ENCODE measurements at regions not wholly inside any gene's neighbourhood (a gene's known extent, or its start where the extent isn't known, plus 50 kb on each side); places are given as distances from the start of the nearest gene placed in this dataset.

- intact Hi-C loops (cut with DNase I), result no loop called here
- Histone ChIP-seq H3K27ac (no peak overlapping the region), H3K9me3 (no peaks in the 10 kb centered on the region), H3K36me3 (no peaks in the 10 kb centered on the region), H3K4me1 (replicated peaks) (peaks cover 5% of the 10 kb centered on the region), H3K27me3 (replicated peaks; ENCODE audit: insufficient read depth) (no peaks in the 10 kb centered on the region), H3K4me3 (no peak overlapping the region)
- WGBS, result 96% methylated on average over 12 of the region's 12 CpGs
- no peak for TF ChIP-seq POLR2A (IDR thresholded peaks at IDR 0.05)
- TF ChIP-seq POLR2AphosphoS5 (IDR thresholded peaks at IDR 0.05), result no peak
- TF ChIP-seq CTCF (IDR thresholded peaks at IDR 0.05), result no peak
- no peak for DNase-seq (ENCODE audit: low spot score)
These were observed 416.1 kb downstream of the LPIN1 start for GRCh38 chr2:12162269-12163247.

GRCh38 chr2:12163866-12164265 is 417.4 kb downstream of the LPIN1 start:
- Histone ChIP-seq H3K36me3 (no peaks in the 10 kb centered on the region), H3K4me3 (no peak overlapping the region), H3K27ac (no peak overlapping the region), H3K27me3 (replicated peaks; ENCODE audit: insufficient read depth) (no peaks in the 10 kb centered on the region), H3K9me3 (no peaks in the 10 kb centered on the region), H3K4me1 (replicated peaks) (peaks cover 5% of the 10 kb centered on the region)
- WGBS, result 98% methylated on average over 12 of the region's 12 CpGs
- no peak for DNase-seq (ENCODE audit: low spot score)
- intact Hi-C loops (cut with DNase I), result no loop called here
- TF ChIP-seq POLR2AphosphoS5 (IDR thresholded peaks at IDR 0.05) (no peak), POLR2A (IDR thresholded peaks at IDR 0.05) (no peak), CTCF (IDR thresholded peaks at IDR 0.05) (no peak)

- H3K36me3 ChIP-seq, result no peaks in the 10 kb centered on the region
- H3K9me3 ChIP-seq, result no peaks in the 10 kb centered on the region
- TF ChIP-seq POLR2AphosphoS5 (IDR thresholded peaks at IDR 0.05) (no peak), POLR2A (IDR thresholded peaks at IDR 0.05) (no peak)
- no peaks in the 10 kb centered on the region for H3K27me3 ChIP-seq (replicated peaks; ENCODE audit: insufficient read depth)
- H3K4me1 ChIP-seq (replicated peaks), result peaks cover 5% of the 10 kb centered on the region
- H3K27ac ChIP-seq, result no peak overlapping the region
- no peak for DNase-seq (ENCODE audit: low spot score)
- 97% methylated on average over 5 of the region's 5 CpGs for WGBS
- no peak overlapping the region for H3K4me3 ChIP-seq
- intact Hi-C loops (cut with DNase I), result no loop called here
These were observed 418.3 kb downstream of the LPIN1 start for GRCh38 chr2:12164689-12165088.

- no peaks in the 10 kb centered on the region for H3K27me3 ChIP-seq (replicated peaks; ENCODE audit: insufficient read depth)
- no peak for DNase-seq (ENCODE audit: low spot score)
- no peaks in the 10 kb centered on the region for H3K36me3 ChIP-seq
- H3K4me1 ChIP-seq (replicated peaks), result no peaks in the 10 kb centered on the region
- no peak overlapping the region for H3K4me3 ChIP-seq
- H3K9me3 ChIP-seq, result no peaks in the 10 kb centered on the region
- no peak for TF ChIP-seq CTCF (IDR thresholded peaks at IDR 0.05)
- TF ChIP-seq POLR2A (IDR thresholded peaks at IDR 0.05), result no peak
- no peak for TF ChIP-seq POLR2AphosphoS5 (IDR thresholded peaks at IDR 0.05)
- intact Hi-C loops (cut with DNase I), result no loop called here
- 93% methylated on average over 13 of the region's 13 CpGs for WGBS
- no peak overlapping the region for H3K27ac ChIP-seq
These were observed 421.3 kb downstream of the LPIN1 start for GRCh38 chr2:12167525-12168317.

GRCh38 chr2:12168354-12168753 is 421.9 kb downstream of the LPIN1 start:
- Histone ChIP-seq H3K4me1 (replicated peaks) (no peaks in the 10 kb centered on the region), H3K4me3 (no peak overlapping the region), H3K27ac (no peak overlapping the region), H3K9me3 (no peaks in the 10 kb centered on the region), H3K36me3 (no peaks in the 10 kb centered on the region), H3K27me3 (replicated peaks; ENCODE audit: insufficient read depth) (no peaks in the 10 kb centered on the region)
- TF ChIP-seq CTCF (IDR thresholded peaks at IDR 0.05) (no peak), POLR2A (IDR thresholded peaks at IDR 0.05) (no peak), POLR2AphosphoS5 (IDR thresholded peaks at IDR 0.05) (no peak)
- no peak for DNase-seq (ENCODE audit: low spot score)
- intact Hi-C loops (cut with DNase I), result no loop called here
- WGBS, result 93% methylated on average over 6 of the region's 6 CpGs
